Eye (tissue), 1 donor: ENCODE measurements at regions not wholly inside any gene's neighbourhood (a gene's known extent, or its start where the extent isn't known, plus 50 kb on each side); places are given as distances from the start of the nearest gene placed in this dataset.
A peak's percentile ranks its signal among the peaks of the same experiment; 100 is the strongest.

Experiments
- DNase-seq: peaks from one replicate; pipeline ENCODE4 v3.0.0-alpha.2; 2015

DNA sequence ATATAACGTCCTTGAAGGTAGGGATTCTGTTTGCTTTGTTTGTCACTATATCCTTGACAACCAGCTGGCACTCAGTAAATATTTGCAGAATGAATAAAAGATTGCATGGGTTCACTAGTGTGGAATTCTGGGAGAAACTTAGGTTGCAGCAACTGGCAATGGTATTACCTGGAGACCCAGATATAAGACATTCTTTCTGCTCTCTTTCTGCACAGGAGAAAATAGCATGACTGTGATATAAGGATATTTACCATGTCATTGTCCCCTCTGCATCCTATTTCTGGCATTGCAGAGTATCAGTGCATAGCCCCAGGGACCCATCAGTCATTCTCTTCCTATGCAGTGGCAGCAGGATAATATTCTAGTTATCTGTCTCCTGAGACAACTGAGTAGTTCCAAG lies 308.9 kb upstream of the LRRC7 start:
- peak; percentile 14 for DNase-seq

DNA sequence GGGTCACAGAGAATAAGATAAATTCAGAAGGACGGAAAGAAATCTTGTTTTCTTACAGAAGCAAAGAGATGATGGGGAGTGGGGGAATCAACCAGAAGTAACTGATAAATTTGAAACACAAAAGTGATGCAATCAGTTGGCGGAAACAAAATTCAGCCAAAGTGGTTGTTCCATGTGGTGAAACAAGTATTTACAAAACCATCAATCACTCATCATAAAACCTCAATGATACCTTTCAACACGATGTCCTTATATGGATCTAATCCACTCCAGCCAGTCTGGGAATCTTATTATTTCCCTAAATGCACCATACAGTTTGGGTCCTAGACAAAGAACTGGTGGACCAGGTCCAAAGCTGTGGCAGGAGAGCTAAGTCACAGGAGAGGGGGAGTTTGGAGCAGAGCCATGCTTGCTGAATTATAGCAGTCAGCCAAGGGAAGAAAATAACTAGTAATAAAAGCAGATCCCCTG lies 303.8 kb upstream of the LRRC7 start:
- peak; percentile 16 for DNase-seq

DNA sequence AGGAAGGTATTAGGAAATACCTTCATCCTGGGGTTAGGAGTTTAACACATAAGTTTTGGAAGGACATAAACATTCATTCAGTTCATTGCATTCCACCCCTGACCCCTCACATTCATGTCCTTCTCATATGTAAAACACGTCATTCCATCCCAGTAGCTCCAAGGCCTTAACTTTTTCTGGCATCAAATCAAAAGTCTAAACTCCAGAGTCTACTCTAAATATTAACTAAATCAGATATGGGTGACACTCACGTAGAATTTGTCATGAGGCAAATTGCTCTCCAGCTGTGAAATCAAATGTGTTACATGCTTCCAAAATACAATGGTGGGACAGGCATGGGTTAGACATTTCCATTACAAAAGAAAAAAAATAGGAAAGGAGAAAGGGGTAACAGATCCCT lies 298.2 kb upstream of the LRRC7 start:
- DNase-seq = no peak

DNA sequence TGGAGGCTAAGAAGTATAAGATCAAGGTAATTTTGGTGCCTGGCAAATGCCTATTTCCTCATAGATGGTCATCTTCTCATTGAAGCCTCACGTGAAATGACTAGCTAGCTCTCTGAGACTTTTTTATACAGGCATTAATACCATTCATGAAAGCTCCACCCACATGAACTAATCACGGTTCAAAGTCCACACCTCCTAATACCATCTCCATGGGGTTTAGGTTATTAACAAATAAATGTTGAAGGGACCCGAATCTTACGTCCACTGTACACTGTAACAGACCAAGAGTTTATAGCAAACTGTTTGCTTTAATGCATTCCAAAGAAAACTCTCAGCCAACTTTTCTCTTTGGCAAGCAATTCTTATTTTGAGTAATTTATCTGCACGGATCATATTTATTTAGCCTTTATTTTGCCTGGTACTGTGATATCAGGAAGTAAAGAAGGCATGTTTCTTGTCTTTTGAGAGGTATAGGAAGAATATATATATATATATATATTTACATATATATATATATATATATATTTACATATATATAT lies 296.1 kb upstream of the LRRC7 start:
- no peak for DNase-seq

DNA sequence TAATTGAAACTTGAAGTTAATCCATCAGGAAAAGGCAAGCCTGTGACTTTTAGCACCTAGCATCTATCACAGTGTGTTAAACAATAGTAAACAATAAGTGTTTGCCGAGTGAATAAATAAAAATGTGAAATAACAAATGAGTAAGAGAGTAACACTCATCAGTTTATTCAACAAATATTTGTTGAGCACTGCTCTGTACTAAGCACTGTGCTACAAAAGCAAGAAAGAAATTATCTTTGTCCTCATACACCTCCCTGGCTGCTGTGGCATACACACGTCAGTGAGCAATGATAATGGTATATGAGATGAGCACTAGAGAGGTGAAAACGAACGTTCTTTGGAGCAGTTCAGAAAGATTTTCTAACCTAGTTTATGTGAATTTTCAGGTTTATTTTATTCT lies 295.0 kb upstream of the LRRC7 start:
- no peak for DNase-seq

DNA sequence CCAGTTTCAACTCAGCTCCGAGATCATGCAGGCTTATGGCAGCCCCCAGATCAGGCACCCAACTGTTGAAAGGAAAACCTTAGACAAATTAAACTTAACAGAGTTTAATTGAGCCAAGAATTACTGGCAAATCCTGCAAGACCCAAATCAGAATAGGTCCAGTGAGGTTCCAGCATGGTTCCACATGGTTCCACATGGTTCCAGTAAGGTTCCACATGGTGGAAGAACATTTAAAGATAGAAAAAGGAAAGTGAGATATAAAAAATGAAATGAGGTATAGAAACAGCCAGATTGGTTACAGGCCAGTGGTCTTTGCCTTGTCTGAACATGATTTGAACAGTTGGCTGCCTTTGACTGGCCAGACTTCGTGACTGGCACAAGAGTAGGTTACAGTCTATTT lies 288.8 kb upstream of the LRRC7 start:
- no peak for DNase-seq

DNA sequence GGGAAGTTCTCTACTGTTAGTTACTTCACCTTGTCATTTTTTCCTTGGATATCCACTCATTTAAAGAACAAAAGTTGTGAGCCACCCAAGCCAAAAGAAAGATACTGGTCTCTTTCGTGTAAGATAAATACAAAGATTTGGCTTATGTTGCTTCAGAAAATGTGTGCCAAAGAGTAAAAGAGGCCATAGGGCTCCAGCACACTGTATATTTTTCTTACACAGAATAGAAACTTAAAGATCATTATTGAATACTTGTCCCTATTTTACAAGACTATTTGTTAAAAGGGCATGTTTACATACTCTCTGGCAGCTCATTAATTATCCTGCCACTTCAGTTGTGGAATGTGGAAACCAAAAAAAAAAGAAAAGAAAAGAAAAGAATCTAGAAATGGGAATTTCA lies 284.2 kb upstream of the LRRC7 start:
- DNase-seq = no peak

DNA sequence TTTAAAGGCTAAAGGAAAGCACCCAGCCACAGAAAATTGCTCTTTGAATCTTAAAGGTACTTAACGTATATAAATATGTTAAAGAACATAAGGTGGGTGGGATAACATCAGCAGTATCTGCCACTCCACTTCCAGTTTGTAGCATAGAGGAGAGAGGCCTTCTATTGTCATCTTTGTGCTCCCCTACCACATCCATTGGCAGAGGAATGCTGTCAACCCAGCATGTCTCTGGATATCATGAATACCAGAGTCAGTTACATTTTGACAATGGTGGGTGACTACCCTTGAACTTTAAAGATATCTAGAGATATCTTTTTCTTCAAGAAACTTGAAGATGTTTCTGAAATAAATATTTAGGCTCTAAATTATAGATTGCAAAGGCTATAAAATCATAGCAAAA lies 283.2 kb upstream of the LRRC7 start:
- DNase-seq = no peak

DNA sequence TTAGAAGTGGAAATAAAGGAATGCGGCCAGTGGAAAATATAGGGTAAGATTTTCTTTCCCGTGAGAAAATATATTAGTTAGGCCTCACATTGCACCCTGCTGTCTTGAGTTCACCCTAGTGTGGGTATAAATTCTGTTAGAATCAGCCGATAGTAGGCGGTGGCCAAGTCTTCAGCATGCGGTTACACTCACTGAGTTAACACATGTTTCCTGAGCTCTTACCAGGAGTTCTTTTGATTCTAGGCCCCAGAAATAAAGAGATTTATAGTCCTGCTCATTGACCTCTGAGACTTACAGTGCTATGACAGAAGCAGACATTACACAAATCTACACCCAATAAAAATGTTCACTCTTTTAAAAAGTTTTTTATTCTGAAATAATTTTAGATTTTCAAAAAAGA lies 279.3 kb upstream of the LRRC7 start:
- DNase-seq = no peak

DNA sequence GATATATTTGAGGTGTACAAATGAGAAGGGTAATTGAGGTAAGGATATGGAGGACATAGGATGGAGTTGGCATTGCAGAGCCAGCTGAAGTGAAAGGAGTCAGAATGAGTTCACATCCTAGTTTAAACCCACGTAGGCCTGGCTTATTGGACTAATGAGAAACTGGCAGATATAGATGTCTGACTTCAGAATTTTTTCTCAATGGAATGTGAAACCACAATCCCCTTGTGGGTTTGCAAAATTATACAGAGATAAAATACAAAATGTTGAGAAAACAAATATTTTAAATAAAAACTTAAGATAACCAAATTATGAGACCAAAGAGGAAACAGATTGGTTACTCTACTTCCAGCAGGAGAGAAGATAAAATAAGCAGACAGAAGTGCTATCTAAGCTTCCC lies 277.4 kb upstream of the LRRC7 start:
- no peak for DNase-seq

DNA sequence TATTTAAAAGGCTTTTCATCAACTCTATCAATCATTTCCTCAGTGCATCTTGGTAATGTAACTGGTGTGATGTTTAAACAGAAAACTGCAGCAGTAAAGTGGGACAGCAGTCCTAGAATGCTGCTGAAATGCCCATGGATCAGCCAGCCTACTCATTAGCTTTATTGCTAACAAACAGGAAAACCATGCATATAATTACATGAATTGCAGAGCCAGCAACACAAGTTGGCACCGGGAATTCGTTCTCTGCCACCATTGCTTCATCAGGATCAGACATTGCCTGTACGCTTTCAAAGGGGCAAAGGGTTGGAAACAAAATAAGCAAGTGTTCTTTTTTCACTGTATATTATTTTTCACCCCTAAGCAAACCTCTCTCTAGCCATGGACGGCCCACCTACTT lies 276.2 kb upstream of the LRRC7 start:
- DNase-seq = no peak

DNA sequence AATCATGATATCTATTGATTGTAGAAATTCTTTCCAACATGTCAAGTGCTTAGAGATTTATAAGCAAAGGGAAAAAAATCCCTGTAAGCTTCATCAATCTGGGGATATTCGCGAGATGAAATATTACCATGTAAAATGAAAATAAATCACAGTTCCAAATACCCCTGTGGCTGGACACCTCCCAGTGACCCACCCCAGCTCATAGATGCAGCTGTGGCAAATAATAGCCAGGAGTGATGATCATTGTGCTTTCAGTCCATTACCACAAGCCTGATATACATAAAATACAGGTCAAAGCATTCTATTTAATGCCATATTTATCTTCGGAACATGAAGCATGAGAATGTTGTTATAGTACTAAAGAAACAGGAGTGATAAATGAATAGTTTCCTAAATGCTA lies 274.9 kb upstream of the LRRC7 start:
- no peak for DNase-seq

DNA sequence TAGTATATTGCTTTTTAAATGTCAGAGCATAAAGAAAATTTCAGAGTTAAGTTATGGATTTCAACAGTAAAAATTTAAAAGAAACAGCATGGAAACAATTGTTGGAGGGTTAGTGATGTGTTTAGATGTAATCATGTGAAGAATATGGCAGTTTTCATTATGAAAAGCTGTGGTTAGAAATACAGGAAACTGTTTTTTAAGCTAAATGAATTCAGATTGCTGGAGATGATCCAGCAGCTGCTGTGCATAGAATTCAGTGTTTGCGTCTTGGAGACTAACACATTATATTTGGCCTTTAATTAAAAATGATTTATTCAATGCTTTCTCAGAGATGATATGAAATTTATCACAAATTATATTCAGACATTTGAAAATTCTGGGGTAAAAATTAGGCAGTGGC lies 273.6 kb upstream of the LRRC7 start:
- no peak for DNase-seq

DNA sequence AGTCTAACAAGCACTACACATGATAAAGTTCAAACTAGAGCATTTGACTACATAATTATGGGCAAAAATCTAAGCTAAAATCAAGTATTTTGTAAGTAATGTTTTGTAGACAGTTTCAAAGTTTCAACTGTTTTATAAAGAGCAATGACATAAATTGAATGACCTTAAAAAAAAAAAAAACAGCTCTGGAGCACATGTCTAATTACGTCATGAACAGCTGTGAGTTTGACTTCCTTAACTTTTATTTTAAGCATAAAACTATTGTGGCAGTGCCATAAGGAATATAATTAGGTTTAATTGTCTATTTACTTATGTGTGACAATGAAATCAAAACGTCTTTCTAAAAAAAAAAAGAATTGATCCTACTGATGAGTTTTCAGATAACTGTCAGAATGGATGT lies 272.5 kb upstream of the LRRC7 start:
- peak; percentile 21 for DNase-seq

DNA sequence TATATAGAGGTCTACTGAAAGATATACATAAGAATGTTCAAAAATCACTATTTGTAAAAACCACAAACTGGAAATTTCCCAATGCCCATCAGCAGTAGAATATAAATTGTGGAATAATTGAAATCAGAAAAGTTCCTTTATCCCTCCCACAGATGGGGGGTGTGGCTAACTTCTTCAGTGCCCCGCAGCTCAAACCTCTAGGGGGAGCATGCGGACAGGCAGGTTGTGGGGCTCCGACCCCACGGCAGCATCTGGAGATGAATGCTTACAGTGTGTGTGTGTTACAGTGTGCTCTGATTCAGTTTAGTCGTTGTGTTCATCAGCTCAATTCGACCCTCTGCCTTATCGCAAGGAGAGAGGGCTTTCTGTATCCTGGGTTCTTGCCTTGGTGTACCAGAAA lies 262.1 kb upstream of the LRRC7 start:
- DNase-seq = no peak

DNA sequence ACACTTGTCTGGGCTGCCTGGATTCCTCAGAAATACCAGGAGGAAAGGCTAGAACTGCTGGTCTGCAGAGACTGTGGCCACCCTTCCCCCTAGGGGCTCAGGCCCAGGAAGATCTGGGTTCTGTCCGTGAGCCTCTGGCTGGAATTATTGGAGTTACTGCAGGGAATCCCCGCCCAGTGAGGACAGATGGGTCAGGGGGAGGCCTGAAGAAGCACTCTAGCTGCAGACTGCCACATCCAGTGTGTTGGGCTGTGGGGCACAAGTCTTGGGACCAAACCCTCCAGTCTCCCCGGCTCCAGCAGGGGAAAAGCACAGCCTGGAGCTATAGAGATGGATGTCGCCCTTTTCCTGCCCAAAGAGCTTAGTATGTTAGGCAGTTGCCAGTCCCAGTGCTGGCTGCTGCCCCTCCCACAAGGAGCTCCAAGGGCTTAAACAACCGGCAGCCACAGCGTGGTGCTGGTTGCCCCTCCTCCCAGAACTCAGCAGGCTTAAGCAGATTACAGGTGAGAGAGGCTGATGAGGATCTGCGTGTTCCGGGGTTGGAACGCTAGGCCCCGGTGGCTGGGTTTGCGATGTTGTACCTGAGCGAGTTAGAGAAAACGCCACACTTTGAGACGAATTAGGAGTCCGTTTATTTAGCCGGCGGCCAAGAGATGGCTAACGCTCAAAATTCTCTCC lies 255.5 kb upstream of the LRRC7 start:
- DNase-seq = no peak

DNA sequence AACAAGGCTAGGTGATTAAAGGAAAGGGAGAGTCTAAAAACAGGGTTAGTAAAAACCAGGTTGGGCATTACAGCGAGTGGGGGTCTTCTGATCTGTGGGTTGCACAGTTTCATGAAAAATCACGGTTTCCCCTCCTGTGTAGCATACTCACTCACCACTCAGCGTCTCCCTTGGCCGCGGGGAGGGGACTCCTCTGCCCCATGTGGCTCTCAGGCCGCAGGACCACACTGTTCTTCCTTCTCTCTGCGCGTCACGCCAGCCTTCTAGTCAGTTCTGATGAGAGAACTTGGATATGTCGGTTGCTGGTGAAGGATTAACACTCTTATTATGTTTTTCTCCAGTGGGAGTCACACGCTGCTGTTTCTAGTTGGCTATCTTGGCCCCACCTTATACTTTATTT lies 254.6 kb upstream of the LRRC7 start:
- DNase-seq = no peak

DNA sequence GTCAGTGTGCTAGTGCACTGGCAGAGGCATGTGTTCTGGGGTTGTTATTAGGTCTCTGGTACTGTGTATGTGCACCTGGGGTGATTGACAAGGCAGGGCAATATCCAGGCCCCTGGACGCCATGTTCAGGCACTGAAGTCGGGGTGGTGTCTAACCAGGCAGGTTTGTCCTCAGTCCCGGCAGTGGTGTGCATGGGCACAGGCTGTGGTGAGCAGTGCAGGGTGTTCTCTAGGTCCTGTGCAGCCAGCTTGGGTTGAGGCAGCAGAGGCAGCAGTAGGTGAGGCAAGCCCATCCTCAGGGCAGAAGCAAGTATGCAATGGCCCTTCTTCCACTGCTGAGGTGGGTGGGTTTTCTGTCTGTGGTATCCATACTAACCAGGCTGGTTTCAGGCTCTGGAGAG lies 252.3 kb upstream of the LRRC7 start:
- DNase-seq = no peak

DNA sequence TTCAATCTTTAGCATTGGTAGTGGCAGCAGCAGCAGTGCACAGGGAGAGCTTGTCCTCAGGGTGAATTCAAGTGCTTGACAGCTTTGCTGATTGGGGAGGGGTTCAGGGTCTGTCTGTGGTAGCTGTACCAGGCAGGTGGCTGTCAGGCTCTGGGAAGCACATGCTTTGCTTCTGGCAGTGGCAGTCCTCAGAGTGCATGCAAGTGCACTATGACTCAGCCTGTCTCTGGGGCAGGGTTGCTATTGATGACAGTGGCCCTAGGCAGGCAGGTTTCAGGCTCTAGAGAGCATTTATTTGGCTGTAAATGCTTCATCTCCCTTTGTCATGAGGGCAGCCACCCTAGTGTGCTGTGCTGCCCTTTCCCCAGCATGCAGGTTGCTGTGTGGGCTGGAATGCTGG lies 251.9 kb upstream of the LRRC7 start:
- peak; percentile 39 for DNase-seq

DNA sequence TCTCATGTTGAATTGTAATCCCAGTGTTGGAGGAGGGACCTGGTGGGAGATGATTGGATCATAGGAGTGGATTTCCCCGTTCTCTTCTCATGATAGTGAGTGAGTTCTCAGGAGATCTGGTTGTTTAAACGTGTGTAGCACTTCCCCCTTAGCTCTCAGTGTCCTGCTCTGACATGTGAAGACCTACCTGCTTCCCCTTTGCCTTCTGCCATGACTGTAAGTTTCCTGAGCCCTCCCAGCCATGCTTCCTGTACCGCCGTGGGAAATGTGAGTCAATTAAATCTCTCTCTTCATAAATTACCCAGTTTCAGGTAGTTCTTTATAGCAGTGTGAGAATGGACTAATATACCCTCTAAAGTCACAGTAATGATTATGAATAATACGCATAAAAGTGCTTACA lies 248.4 kb upstream of the LRRC7 start:
- no peak for DNase-seq

DNA sequence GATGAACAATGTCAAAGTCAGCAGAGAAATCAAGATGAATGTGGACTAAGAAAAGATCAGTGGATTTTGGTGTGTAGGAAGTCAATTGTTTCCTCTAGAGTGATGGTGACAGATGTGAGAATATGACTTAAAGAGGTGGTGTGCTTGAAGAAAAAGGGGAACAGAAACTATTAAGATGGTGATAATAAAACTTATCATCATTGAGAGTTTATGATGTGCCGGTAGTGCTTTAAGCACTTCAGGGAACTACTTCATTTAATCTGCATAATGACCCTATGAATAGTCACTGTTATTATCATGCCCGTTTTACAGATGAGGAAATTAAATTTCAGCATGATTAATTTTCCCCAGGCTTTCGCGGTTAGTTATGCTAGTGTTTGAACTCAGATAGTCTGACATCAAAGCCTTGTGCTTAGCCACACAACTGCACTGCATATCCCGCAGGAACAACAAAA lies 246.9 kb upstream of the LRRC7 start:
- no peak for DNase-seq

DNA sequence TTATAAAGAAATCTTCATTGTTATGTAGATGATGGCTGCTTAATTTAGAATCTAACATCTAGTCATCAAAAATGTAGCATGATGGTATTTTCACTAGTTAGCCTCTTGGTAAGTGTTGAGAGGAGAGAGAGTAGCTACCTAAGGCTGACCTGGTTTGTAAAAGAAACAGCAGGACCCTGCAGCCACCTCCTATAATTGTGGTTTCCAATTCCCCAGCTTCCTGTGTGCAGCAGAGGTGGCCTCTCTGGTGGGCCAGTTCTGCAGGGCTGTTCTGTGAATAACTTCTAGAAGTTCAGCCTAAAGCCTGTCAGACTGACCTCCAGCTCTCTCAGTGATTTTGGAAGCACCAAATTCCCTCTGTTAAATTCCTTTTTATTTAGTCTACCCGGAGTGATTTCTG lies 246.4 kb upstream of the LRRC7 start:
- DNase-seq = no peak

DNA sequence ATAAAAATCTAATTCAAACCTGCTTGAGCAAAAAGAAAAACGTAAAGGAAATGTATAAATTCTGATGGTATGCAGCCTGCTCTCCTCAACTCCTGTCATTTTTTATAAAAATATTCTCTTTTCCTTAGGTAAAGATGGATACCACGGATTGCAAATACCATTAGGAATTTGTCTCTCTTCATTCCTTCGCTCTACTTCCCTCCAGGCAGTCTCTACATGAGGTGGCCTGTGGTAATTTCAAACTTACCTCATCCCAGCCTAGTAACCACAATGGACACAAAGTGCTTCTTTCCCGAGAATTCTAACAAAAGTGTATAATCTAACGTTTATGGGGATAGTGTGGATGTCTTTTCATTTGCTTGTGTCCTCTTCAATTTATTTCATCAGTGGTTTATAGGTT lies 239.5 kb upstream of the LRRC7 start:
- no peak for DNase-seq

DNA sequence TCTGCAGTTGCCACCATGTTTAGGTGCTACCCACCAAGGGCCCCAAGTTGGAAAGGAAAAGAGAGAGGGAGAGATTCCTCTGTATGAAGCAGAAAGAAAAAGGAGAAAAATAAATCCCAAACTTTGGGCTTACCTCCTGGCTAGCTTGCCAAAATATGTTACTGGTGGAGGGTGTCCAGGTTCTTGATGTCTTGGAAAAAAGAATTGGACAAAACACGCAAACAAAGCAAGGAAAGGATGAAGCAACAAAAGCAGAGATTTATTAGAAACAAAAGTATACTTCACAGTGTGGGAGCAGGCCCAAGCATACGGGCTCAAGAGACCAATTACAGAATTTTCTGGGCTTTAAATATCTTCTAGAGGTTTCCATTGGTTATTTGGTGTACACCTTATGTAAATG lies 204.5 kb upstream of the LRRC7 start:
- no peak for DNase-seq

DNA sequence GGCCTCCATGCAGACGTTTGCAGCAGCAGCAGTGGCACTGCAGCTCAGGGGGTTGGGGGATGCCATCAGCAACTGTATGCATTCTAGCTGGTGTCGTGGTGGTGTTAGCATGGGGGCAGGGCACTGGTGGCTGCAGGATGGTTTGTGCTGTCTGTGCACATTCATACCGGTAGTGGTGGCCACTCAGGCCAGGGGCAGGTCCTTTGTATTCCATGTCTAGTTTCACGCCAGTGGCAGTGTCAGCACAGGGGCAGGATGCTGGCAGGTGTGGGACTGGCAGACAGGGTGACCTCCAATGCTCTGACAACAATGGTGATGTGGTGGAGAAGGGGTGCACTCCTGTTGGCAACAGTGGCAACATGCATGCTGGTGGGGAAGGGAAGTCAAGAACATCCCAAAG lies 194.2 kb upstream of the LRRC7 start:
- DNase-seq = no peak
